ENCODE measurements at regions not wholly inside any gene's neighbourhood (a gene's known extent, or its start where the extent isn't known, plus 50 kb on each side); places are given as distances from the start of the nearest gene placed in this dataset.

- Histone ChIP-seq H3K27ac (ENCODE audit: low read depth, low read length) (no peak overlapping the region), H3K27me3 (ENCODE audit: control insufficient read depth, insufficient read depth, low read length, poor library complexity, severe bottlenecking) (no peaks in the 10 kb centered on the region), H3K9ac (ENCODE audit: extremely low read depth, low read length, poor library complexity, severe bottlenecking) (no peak overlapping the region), H3K4me3 (ENCODE audit: low read length) (no peak overlapping the region), H3K4me1 (ENCODE audit: control insufficient read depth, insufficient read depth, low read length) (no peaks in the 10 kb centered on the region), H3K9me3 (ENCODE audit: control insufficient read depth, low read length) (no peaks in the 10 kb centered on the region), H3K36me3 (ENCODE audit: control insufficient read depth, insufficient read depth, low read length) (no peaks in the 10 kb centered on the region)
- no peaks in the 10 kb centered on the region for H3K27me3 Mint-ChIP-seq (ENCODE audit: insufficient read depth)
- no peak overlapping the region for H3K27ac Mint-ChIP-seq
- no peak for DNase-seq
- H3K4me1 Mint-ChIP-seq, result no peaks in the 10 kb centered on the region
- H3K9me3 Mint-ChIP-seq, result no peaks in the 10 kb centered on the region
- WGBS, 2 experiments (ENCODE audit: insufficient coverage in 1 of 2, insufficient read length in 1 of 2), result 100% methylated on average over 1 of the region's 1 CpG; no CpG with 5 or more reads in 1 of the 2 experiments
- no peak for TF ChIP-seq CTCF (conservative IDR thresholded peaks at IDR 0.05)
- H3K36me3 Mint-ChIP-seq (ENCODE audit: low read depth), result no peaks in the 10 kb centered on the region
- H3K4me3 Mint-ChIP-seq, result no peak overlapping the region
Observed at GRCh38 chr3:110928016-110928662, 143.5 kb upstream of the NECTIN3 start.

DNA sequence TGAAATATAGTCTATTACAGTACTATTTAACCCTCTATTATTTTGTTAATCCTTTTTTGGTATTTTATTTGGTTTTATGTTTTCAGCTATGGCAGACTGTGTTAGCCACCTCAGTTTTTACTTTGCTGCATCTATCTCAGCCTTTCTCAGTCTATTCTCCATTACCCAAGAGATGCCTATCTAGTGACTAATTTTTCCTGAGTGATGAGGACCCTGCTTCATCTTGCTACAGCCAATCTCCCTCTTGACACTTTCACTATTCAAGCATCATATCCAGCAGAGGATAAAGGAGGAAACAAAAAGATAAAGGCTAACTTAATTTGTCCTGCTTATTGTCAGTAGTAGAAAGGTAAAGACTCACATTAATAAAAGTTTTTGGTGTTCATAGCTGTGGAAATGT is 141.8 kb upstream of the NECTIN3 start:
- no peak overlapping the region for H3K27ac Mint-ChIP-seq
- Histone ChIP-seq H3K27me3 (ENCODE audit: control insufficient read depth, insufficient read depth, low read length, poor library complexity, severe bottlenecking) (no peaks in the 10 kb centered on the region), H3K27ac (ENCODE audit: low read depth, low read length) (no peak overlapping the region), H3K9ac (ENCODE audit: extremely low read depth, low read length, poor library complexity, severe bottlenecking) (no peak overlapping the region), H3K36me3 (ENCODE audit: control insufficient read depth, insufficient read depth, low read length) (no peaks in the 10 kb centered on the region), H3K4me3 (ENCODE audit: low read length) (no peak overlapping the region), H3K9me3 (ENCODE audit: control insufficient read depth, low read length) (no peaks in the 10 kb centered on the region), H3K4me1 (ENCODE audit: control insufficient read depth, insufficient read depth, low read length) (no peaks in the 10 kb centered on the region)
- H3K4me1 Mint-ChIP-seq, result no peaks in the 10 kb centered on the region
- no peaks in the 10 kb centered on the region for H3K9me3 Mint-ChIP-seq
- no peaks in the 10 kb centered on the region for H3K36me3 Mint-ChIP-seq (ENCODE audit: low read depth)
- H3K27me3 Mint-ChIP-seq (ENCODE audit: insufficient read depth), result no peaks in the 10 kb centered on the region
- no peak overlapping the region for H3K4me3 Mint-ChIP-seq
- no peak for DNase-seq
- no peak for TF ChIP-seq CTCF (conservative IDR thresholded peaks at IDR 0.05)

DNA sequence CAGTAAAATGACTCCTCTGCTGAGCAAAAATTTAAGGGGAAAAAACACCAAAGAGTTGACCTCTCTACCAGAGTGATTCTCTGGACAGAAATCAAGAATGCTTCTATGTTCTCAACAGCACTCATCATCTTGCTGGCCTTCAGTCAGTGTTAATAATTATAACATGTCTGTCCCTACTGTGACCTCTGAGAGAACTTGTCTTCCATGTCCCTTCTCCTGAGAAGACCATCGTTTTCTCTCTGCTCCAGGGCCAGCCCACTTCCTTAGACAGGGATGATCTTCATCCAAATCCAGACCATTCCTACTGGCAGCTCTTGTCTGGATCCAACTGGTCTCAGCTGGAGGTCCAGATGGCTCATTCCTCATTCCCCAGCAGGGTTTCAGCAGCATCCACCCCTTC is 139.0 kb upstream of the NECTIN3 start:
- H3K27me3 ChIP-seq (ENCODE audit: control insufficient read depth, insufficient read depth, low read length, poor library complexity, severe bottlenecking), result no peaks in the 10 kb centered on the region
- DNase-seq, result no peak
- Mint-ChIP-seq H3K9me3 (no peaks in the 10 kb centered on the region), H3K36me3 (ENCODE audit: low read depth) (no peaks in the 10 kb centered on the region), H3K4me3 (no peak overlapping the region), H3K27me3 (ENCODE audit: insufficient read depth) (no peaks in the 10 kb centered on the region), H3K4me1 (no peaks in the 10 kb centered on the region), H3K27ac (no peak overlapping the region)
- no peak for TF ChIP-seq CTCF (conservative IDR thresholded peaks at IDR 0.05)
- no peak overlapping the region for H3K4me3 ChIP-seq (ENCODE audit: low read length)
- H3K27ac ChIP-seq (ENCODE audit: low read depth, low read length), result no peak overlapping the region
- H3K9me3 ChIP-seq (ENCODE audit: control insufficient read depth, low read length), result no peaks in the 10 kb centered on the region
- no peak overlapping the region for H3K9ac ChIP-seq (ENCODE audit: extremely low read depth, low read length, poor library complexity, severe bottlenecking)
- no peaks in the 10 kb centered on the region for H3K4me1 ChIP-seq (ENCODE audit: control insufficient read depth, insufficient read depth, low read length)
- no peaks in the 10 kb centered on the region for H3K36me3 ChIP-seq (ENCODE audit: control insufficient read depth, insufficient read depth, low read length)
- WGBS, 2 experiments (ENCODE audit: insufficient coverage in 1 of 2, insufficient read length in 1 of 2), result 57 to 82% methylated on average over 1 of the region's 1 CpG

Data from endodermal cell (in vitro differentiated cells).